ENCODE measurements at regions not wholly inside any gene's neighbourhood (a gene's known extent, or its start where the extent isn't known, plus 50 kb on each side); places are given as distances from the start of the nearest gene placed in this dataset.
A peak's percentile ranks its signal among the peaks of the same experiment; 100 is the strongest.

DNA sequence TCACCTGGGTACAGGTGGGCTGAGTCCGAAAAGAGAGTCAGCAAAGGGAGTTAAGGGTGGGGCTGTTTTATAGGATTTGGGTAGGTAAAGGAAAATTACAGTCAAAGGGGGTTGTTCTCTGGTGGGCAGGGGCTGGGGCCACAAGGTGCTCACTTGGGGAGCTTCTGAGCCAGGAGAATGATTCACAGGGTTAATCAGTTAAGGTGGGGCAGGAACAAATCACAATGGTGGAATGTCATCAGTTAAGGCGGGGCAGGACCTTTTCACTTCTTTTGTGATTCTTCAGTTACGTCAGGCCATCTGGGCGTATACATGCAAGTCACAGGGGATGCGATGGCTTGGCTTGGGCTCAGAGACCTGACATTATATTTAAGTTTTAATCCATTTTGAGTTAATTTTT lies 179.7 kb upstream of the TRPC7 start:
- peak; percentile 58 for DNase-seq (ENCODE audit: low spot score)

DNA sequence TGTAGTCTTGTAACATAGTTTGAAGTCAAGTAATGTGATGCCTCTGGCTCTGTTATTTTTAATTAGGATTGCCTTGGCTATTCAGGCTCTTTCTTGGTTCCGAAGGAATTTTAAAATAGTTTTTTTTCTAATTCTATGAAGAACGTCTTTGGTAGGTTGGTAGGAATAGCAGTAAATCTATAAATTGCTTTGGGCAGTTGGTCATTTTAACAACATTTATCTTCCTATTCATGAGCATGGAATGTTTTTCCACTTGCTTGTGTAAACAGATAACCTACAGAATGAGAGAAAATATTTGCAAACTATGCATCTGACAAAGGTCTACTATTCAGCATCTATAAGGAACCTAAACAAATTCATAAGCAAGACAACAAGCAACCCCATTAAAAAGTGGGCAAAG lies 173.2 kb upstream of the TRPC7 start:
- no peak for DNase-seq (ENCODE audit: low spot score)

DNA sequence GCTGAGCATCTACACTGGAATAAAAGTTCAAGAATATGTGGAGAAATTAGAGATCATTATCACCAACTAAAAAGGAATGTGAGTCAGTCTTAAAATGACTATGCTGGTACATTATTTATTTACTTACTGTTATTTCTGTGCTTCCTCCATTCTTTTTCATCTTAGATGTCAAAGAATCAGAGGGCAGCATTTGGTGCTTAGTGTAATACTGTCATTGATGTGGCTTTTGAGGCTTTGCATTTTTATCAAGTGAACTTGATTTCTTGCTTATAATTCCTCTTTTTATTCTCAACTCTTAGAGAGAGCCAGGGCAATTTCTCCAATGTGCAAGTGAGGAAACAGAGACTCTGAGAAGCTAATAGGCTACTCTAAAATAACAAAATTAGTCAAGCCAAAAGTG lies 163.7 kb upstream of the TRPC7 start:
- DNase-seq (ENCODE audit: low spot score), result peak; percentile 42

DNA sequence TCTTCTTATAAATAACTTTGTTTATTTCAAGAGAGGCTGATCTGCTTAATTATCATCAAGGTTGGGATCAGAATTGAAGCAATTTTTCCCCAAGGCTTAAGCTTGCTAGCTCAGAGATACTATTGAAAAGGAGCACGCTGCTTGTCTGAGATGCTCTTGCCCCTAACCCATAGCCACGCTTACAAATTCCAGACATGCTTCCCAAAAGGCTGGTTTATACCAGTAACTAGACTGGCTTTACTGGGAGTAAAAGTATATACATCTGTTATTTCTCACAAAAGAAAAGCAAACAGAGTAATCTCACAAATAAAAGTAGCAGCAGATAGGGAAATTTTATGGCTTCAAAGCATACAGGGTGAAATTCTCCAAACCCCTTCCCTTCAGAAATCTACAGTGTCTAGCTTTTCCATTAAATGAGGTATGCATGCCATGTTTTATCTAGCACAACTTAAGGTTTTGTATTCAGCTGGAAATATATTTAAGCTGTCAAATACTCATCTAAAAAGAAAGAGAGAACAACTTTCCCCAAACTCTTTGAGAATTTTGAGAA lies 163.2 kb upstream of the TRPC7 start:
- no peak for DNase-seq (ENCODE audit: low spot score)

DNA sequence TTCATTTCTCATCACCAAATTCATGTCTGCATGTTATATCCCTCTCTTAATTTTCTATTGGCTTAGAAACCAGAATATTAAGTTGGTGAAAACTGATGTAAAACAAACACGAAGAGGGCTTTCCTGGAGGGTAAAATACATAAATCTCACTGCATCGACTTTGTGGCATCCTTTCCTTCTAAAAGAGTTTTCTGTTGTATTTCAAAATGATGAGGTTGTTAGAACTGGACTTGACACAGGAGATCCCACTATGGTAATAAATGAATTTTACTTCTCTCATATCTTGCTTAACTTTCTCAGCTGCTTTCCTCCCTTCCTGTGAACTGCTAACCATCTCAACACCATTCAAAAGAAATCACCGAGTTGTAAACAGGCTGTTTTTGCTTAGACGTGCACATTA lies 162.0 kb upstream of the TRPC7 start:
- DNase-seq (ENCODE audit: low spot score), result no peak

DNA sequence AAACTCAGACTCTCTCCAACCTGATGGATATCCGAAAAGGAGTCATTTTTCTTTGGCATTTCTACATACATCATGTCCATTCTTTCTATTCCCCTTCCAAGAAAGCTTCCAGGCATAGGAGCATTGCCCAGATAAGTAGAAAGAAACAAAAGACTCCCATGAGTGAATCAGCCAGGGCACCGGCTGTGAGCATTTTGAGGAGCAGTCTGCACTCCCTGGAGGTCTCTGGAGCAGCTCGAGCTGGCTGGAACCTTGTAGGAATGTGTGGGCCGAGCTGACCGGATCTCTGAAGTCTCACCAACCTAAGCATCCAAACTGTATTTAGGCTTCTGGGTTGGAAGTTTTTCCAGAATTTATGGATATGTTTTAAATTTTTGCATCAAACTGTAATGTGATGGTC lies 161.4 kb upstream of the TRPC7 start:
- no peak for DNase-seq (ENCODE audit: low spot score)

DNA sequence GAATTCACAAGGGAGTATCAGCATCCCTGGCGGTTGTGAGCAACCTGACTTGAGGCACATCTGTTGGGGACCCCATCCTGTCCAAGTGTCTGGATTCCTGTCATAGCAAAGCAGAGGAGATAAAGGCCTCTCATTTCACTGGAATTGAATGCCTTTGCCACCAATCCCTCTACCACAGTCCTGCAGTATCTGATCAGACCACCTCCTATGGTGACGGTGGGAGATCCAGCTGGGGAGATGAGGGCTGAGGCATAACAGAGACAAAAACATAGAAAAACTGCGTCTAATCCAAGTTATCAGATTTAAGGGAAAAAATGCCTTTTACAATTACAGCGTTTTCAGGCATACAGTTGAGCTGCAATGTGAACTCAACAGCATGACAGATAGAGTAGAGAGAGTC lies 160.7 kb upstream of the TRPC7 start:
- DNase-seq (ENCODE audit: low spot score), result no peak

DNA sequence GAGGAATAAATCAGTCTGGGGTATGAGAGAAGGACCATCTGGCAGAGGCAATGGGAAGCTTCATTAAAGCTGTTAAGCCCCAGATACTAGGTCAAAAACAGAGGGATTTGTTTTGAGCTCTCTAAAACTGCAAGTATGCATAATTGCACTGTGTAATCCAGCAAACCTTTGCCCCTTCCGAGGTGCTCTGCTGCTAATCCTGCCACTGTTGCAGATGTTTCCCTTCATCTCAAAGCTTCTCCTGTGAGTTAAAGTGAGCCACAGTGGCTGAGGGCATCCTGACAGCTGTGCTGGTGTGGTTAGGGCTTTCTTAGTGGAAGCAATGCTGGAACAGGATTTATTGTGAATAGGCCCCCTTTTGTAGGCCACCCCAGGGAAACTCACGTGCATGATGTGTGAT lies 160.3 kb upstream of the TRPC7 start:
- no peak for DNase-seq (ENCODE audit: low spot score)

DNA sequence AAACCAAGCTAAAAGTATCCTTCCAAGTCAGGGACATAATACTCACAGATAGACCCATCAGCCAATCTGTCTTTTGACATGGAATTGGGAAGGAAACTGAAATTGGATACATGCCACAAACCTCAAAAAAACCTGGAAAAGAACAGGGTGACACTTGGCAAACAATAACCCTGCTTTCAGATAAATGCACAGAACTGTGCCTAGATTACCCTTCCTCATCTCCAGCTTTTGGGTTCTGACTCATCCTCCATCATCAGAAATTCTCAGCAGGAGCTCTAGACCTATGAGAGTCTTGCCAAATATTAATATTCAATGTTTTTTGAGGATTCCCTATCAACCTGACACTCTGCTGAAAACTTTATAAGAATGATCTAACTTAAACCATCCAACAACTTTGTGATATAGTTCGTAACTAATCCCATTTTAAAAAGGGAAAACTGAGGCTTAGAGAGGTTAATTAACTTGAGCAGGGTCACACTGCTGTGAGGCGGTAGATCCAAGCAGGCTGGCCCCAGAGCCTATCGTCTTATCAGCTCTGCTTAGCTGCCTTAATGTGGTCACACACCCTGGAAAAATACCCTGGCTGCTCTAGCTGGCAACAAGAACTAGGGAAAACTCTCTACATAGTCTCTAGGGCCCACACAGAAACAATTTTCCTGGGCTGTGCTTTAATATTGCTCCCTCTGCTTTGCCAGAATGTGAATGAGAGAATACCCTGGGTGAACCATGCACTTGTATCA lies 157.0 kb upstream of the TRPC7 start:
- DNase-seq (ENCODE audit: low spot score), result no peak

DNA sequence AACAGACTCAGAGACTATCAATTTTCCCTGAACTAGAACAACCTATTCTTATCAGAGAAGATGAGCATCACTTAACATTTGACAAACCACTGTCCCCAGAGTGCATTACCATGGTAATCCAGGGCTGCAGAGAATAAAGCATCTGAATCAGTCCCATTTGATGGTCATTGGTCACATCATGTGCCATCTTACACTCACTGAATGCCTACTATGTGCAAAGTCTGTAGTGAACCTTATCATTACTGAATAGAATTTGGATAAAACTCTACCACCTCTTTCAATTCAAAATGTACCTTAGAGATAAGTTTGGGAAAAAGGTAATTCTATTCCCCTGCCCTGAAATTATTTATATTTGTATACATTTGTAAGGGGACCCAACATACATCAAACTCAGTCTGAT lies 156.4 kb upstream of the TRPC7 start:
- no peak for DNase-seq (ENCODE audit: low spot score)

DNA sequence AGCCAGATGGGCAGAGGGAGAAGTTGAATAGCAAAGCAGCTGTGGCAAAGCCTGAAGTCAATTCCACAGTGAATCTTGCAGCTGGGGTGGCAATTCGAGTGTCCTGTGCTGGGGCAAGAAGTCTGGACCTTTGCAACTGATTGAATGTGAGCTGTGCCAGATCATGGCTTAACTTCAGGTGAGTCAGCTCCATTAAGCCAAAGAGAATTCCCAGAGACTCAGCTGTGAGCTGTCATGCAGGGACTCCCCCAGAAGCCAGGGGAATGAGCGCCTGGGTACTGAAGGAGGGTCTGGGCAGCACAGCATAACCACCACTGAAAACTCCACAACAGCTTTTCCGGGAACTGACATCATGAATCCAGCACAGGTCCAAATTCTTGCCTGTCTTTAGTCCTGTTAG lies 153.5 kb upstream of the TRPC7 start:
- no peak for DNase-seq (ENCODE audit: low spot score)

DNA sequence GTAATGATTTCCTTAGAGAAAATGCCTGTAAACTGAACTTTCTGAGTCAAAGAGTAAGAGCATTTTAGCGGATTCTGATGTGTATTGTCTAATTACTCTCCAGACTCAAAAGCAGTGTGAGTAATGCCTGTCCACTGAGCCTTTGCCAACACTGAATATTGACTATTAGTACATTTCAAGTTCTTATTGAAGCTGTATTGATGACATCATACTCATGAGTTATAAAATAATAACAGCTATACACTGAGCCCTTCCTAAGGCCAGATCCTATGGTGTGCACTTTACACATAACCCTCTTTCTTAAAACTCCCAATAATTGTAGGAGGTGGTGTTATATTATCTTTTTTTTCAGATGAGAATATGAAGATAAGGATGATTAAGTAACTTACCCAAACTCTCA lies 152.8 kb upstream of the TRPC7 start:
- no peak for DNase-seq (ENCODE audit: low spot score)

DNA sequence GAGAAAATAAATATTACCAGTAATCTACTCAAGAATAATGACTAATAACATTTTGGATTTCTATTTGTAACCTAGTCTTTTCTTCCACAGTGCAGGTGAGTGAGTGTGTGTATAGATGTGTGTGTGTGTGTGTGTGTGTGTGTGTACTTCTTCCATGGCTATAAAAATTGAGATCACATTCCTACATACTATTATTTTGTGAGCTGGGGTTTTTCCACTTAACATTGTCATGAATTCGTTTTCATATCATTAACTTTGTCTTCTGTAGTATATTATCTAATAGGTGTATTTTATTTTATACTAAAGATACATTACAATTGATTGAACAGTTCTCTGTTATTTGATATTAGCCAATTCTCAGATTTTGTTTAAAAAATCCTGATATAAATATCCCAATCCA lies 152.4 kb upstream of the TRPC7 start:
- no peak for DNase-seq (ENCODE audit: low spot score)

DNA sequence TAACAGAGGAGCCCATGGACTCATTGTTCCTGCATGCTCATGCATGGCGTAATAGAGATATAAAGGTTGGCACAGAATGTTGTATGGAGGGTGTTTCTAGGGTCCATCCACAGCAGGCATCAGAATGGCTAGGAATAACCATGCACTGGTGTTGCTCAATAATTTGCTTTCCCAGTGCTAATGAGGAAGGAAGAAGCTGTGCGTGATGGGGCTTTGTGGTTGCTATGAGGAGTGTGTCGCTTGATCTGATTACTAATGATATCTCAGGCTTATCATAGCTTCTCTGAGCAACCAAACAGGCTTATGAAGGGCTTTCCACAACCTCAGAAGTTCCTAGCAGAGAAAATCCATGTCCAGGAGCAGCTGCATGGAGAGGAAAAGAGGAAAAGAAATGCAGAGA lies 151.3 kb upstream of the TRPC7 start:
- DNase-seq (ENCODE audit: low spot score), result no peak

DNA sequence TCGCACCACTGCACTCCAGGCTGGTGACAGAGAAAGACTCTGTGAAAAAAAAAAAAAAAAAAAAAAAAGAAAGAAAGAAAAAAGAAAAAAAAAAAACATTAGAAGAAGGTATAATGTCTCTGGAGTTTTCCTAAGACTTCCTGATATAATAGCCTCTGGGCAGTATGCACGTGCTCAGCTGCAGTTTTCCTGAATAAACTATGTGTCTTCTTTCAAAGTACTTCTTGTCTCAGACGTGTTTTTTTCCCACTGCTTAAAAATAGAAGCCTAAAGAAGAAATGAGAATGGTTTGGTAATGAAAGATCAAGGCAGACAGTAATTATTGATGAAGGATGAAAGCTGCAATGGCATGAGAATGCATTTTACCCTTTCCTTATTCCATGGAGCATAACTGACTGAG lies 148.1 kb upstream of the TRPC7 start:
- DNase-seq (ENCODE audit: low spot score), result no peak

DNA sequence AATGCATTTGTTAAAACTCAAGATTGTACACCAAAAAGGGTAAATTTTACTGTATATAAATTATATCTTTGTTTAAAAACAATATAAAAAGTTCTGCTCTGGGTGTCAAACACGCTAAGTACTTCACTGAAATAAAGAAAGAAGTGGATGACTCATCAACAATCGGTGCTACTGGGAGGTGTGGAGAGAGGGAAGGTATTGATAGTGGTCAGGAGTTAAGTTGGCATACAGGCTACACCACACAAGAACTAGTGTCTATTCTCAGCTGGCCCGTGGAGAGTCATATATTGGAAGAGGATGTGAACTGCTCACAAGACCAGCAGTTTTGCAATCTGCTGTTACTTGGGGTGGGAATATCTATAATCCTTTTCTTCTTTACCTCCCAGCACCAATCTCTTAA lies 145.7 kb upstream of the TRPC7 start:
- peak; percentile 20 for DNase-seq (ENCODE audit: low spot score)

DNA sequence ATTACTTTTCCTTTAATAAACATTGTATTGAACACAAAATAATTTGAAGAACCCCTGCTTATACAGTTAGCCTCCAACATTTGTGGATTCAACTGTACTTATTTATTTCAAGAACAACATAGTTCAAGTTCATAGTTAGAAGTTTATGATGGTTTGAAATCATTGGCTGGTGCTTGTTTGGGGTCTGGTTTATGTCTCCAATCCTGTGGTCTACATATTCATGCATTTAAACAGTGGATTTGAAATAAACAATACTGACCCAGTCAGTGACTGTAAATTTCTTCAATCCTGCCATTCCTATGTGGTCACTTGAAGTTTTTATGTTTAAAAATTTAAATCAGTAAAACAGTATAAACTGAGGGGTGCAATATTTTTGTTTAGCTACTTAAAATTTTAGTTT lies 145.1 kb upstream of the TRPC7 start:
- no peak for DNase-seq (ENCODE audit: low spot score)

DNA sequence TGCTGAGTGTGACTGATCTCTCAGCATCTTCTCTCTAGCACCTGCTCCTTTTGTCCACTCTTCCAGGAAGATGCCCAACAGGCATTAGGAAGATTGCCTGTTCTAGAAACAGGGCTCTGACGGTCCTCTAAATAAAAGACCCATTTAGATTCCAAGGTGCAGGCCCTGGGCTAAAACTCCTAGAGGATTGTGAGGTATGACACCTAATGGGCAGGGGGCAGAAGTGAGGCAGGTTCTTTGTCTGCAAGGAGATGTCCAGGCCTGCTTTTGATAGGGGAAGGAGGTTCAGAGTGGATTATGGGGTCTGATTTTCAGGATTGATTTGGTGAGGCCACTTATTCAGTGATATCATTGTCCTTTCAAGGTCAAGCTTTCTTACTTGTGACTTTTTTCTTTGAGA lies 140.8 kb upstream of the TRPC7 start:
- no peak for DNase-seq (ENCODE audit: low spot score)

DNA sequence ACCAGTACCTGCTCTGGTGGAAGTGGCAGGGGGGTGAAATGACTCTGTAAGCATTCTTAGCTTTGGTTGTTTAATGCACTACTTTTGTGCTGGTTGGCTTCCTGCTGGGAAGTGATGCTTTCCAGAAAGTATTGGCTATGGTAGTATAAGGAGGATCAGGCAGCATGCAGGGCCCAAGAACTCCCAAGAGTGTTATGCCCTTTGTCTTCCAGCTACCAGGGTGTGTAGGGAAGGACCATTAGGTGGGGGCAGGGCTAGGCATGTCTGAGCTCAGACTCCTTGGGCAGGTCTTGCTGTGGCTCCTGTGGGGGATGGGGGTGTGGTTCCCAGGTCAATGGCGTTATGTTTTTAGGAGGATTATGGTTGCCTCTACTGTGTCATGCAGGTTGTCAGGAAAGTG lies 135.8 kb upstream of the TRPC7 start:
- no peak for DNase-seq (ENCODE audit: low spot score)

DNA sequence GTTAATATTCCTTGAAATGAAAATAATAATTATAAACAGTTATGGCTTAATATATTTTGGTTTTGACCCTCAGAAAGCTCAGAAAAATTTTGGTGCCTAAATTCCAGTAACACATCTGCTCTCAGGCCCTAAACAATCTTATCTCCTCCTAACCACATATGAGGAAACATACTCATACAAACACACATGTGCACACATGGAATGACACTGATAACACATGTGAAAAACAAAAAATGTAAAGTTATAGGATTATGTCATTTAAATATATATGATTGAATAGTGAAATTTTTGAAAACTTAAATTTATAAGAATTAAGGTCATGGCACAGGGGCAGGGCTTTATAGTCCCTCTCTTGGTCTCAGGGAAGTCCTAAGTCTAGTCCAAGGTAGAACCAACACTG lies 127.2 kb upstream of the TRPC7 start:
- DNase-seq (ENCODE audit: low spot score), result no peak

DNA sequence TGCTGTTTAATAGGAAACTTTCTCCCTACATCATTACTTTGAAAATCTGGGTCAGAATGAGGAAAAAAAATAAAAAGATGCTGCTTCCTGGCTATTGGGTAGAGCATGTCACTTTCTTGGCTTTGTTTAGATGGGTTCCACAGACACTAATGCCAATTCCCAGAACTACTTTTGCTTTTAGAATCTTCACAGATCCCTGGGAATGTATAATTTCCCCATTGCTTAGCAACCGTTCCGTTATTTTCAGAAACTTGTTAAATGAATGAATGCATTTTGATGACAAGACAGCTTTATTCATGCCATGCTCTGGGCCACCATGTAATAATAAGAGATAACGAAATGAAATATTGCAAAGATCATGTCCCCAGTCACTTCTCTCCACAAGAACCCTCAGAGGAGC lies 126.5 kb upstream of the TRPC7 start:
- DNase-seq (ENCODE audit: low spot score), result no peak

DNA sequence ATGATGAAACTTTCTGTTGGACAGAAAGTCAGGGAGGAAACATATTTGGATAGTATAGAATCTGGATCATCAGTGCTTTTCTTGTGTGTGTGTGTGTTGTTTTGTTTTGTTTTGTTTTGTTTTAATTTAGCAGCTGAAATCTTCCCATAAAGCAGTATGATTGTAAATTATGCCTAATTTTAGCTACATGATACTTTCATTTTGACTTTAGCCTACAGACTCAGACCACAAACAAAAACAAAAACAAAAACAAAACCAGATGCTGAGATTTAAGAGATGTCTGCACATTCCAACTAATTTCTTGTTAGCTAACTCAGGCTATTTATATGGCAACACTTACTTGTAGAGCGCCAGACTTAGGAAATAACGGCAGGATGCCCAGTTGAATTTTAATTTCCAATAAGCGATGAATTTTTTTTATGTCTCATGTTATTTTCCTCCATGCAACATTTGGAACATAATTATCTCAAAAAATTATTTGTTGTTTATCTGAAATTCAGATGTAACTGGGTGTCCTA lies 119.5 kb upstream of the TRPC7 start:
- no peak for DNase-seq (ENCODE audit: low spot score)

DNA sequence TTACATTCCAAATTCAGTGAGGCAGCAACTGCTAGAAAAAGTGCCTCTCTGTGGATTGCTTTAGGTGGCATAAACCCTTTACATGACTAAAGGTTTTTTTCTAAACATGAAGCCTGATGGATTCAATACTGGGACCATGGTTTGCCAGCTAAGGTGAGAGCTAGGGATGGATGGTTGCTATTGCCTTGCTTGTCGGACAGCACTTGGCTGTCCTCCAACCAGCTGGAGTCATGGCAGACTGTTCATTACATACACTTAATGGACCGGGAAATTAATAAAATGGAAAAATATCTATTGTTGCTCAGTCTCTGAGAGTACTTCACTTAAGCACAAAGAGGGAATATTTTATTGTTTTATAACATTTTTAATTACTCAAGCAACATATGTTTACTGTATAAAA lies 116.9 kb upstream of the TRPC7 start:
- DNase-seq (ENCODE audit: low spot score), result no peak

DNA sequence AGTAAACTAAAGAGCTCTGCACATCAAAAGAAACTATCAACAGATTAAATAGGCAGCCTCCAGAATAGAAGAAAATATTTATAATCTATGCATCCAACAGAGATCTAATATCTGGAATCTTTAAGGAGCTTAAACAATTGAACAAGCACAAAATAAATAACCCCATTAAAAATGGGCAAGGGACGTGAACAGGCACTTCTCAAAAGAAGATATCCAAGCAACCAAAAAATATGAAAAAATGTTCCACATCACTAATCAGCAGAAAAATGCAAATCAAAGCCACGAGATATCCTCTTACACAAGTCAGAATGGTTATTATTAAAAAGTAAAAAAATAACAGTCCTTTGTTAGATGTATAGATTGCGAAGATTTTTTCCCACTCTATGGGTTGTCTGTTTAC lies 109.1 kb upstream of the TRPC7 start:
- DNase-seq (ENCODE audit: low spot score), result no peak
